NCI-H146 (cell line): ENCODE measurements at regions not wholly inside any gene's neighbourhood (a gene's known extent, or its start where the extent isn't known, plus 50 kb on each side); places are given as distances from the start of the nearest gene placed in this dataset.

Experiments
- DNase-seq: peaks from one replicate; lab custom pipeline; 2025; lab: John Stamatoyannopoulos, UW

GRCh38 chr13:64077132-64077835 is 2661.6 kb upstream of the PCDH20 start:
- DNase-seq: peak; percentile 83

- DNase-seq: peak; percentile 92
Observed at GRCh38 chr13:64075543-64076271, 2660.1 kb upstream of the PCDH20 start.

DNA sequence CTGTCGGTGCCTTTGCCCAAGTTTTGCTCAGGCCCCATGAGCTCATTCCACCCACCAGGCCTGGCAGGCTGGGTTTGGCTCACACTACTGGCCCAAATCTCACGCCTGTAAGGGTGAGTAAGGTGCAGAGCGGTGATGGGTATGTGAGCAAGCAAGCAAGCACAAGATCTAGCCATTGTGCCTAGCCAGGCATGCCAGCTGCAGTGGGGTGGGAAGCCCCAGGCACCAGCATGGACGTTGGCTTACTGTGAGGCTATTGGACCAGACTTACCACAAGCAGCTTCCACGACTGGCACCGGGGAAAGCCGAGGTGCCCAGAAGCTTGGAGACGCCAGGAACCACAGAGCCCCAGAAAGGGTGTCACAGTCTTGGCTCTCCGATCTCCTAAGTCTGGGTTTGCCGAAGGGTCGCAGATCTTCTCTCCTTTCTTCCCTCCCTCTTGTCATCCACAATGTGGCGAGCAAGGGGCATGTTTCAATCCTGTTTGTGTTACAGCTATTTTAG is 2659.4 kb upstream of the PCDH20 start:
- peak; percentile 59 for DNase-seq

GRCh38 chr13:64073203-64073602 is 2657.6 kb upstream of the PCDH20 start:
- no peak for DNase-seq

GRCh38 chr13:64071352-64071751 is 2655.7 kb upstream of the PCDH20 start:
- no peak for DNase-seq

GRCh38 chr13:64069892-64070291 is 2654.2 kb upstream of the PCDH20 start:
- DNase-seq: no peak

GRCh38 chr13:64066711-64067110 is 2651.1 kb upstream of the PCDH20 start:
- DNase-seq: no peak

DNA sequence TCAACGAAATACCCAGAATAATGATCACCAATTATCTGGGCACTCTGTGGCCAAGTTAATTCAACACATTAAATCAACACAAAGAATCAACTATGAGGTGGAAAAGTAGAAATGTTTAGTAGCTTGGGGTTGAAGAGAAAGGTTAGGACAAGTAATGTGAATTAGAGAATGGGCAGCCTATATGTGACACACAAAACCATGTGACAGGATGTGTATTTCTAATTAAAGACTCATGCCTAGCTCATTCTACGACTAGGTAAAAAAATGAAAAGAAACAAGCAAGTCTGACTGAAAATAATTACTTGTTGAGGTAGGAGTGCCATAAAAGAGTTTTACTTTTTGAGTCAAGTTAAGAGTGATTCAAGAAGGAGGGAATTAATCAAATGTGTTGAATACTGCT is 2646.0 kb upstream of the PCDH20 start:
- DNase-seq: no peak

DNA sequence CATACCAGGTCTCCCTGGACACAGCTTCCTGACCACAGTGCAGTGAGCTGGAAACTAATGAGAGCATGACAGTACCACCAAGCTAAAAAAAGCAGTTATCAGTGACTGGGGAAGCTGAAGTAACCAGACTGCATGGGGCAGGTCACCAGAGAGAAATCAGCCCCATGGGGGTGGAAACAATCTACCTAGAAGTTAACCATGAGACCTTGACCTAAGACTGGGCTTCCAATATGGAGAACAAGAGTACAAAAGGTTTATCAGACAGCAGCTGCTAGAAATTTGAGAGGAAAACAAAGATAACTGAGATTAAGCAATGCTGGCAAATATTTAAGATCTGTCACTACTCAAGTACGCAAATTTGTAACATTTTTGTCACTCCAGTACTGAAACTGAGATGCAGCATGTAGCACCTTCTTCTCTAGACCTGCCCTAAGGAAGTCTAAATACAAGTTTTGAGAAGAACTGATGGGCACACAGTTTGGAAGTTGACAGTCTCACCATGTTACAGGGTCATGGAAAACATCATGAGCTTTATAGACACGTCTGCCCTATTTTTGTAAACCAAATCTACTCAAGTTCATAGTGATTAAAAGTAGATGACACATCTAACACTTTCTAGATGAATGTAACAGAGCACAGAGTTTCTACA is 2641.8 kb upstream of the PCDH20 start:
- no peak for DNase-seq

- DNase-seq: no peak
Observed at GRCh38 chr13:64054321-64054720, 2638.7 kb upstream of the PCDH20 start.

DNA sequence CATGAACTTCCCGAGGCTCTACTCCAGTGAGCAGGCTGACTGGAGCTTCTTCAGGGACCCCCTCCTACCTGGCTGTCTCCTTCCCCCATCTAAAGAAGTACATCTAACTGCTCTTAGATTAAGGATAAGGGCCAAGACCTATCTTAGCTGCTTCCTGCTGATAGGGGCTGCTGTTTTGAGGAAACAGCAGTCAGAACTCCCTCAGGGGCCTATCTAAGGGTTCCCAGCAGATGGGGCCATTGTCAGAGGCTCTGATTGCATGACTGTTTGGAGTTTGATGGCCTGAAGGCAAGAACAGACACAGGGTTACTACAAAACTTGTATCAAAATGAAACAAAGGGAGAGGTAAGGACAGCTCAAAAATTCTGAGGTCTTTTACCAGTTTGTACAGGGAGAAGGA is 2636.9 kb upstream of the PCDH20 start:
- no peak for DNase-seq

GRCh38 chr13:64051278-64051677 is 2635.6 kb upstream of the PCDH20 start:
- no peak for DNase-seq

GRCh38 chr13:64041296-64041695 is 2625.6 kb upstream of the PCDH20 start:
- no peak for DNase-seq

- no peak for DNase-seq
Observed at GRCh38 chr13:64033921-64034320, 2618.3 kb upstream of the PCDH20 start.

DNA sequence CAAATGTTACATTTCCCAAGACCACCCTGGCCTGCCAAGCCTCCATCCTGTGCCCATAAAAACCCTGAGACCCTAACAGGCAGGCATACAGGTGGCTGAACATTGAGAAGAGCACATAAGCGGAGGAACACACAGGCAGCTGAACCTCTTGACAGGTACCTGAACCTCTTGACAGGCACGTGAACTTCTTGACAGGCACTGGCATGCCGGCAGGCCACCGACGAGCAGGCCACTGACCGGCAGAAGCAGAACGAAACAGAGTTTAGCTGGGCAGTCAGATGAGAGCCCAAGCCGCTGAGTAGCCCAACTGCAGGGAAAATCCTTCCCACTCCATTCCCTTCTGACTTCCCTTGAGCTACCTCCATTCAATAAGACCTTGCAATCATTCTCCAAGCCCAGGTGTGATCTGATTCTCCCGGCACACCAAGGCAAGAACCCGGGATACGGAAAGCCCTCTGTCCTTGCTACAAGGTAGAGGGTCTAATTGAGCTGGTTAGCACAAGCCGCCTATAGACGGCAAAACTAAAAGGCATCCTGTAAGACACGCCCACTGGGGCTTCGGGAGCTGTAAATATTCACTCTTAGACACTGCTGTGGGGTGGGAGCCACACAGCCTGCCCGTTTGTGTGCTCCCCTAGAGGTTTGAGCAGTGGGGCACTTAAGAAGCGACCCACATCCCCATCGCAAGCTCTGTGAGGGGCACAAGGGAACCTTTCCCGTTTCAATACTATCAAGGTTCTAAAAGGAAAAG is 2613.9 kb upstream of the PCDH20 start:
- DNase-seq: no peak

- no peak for DNase-seq
Observed at GRCh38 chr13:64028551-64028950, 2612.9 kb upstream of the PCDH20 start.

- no peak for DNase-seq
Observed at GRCh38 chr13:64020126-64020525, 2604.5 kb upstream of the PCDH20 start.

- no peak for DNase-seq
Observed at GRCh38 chr13:64007339-64007738, 2591.7 kb upstream of the PCDH20 start.

- no peak for DNase-seq
Observed at GRCh38 chr13:64000321-64000720, 2584.7 kb upstream of the PCDH20 start.

DNA sequence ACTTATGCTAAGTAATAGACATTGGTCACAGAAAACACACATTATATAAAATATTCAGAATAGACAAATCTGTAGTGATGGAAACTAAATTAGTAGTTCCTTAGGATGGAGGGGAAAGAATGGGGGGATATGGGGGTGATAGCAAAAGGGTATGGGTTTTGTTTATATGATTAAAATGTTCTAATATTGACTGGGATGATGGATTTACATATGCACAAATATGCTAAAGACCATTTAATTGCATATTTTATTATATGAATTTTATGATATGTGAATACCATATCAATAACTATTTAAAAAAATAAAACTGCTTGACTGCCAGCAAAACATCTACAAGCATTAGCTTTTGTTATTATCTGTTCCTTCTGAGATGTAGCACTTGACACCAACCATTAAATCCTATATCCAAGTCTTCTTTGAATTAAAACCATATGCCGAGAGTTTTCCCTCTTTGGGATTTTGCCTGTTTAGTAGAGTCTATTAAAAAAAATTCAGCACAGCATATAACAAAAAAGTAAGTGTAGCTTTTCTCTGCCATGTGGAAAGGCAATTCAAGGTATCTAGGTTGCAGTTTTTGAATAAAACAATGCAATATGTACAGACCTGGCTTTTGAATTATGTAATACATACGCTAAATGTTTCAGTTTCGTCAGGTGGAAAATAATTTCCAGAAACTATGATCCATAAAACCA is 2584.1 kb upstream of the PCDH20 start:
- DNase-seq: no peak

DNA sequence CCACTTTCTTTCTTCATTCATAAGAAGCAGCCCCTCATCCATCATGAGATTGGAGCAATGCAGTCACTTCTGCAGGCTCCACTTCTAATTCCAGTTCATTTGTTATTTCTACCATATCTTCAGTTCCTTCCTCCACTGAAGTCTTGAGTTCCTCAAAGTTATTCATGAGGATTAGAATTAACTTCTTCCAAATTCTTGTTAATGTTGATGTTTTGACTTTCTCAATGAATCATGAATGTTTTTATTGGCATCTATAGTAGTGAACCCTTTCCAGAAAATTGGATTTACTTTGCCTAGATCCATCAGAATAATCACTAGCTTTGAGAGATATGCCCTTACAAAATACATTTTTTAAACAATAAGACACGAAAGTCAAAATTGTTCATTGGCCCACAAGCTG is 2567.7 kb upstream of the PCDH20 start:
- DNase-seq: no peak

- no peak for DNase-seq
Observed at GRCh38 chr13:63979951-63980350, 2564.3 kb upstream of the PCDH20 start.
